ENCODE measurements at regions not wholly inside any gene's neighbourhood (a gene's known extent, or its start where the extent isn't known, plus 50 kb on each side); places are given as distances from the start of the nearest gene placed in this dataset.

DNA sequence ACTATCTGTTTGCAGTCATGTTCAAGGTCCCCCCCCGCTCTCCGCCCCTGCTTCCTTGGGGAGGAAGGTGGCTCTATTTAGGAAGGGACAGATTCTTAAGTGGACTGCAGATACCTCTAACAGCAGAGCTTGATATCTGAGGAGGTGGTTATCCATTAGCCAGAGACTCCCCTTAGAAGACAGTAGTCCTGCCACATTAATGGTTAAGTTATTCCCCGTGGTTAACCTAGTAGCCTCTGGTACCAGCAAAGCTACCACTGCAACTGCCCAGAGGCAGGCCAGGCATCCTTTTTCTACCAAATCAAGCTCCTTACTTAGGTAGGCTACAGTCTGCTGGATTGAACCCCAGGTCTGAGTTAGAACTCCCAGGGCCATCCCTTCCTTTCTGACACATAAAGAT is 162.1 kb upstream of the AVPR1A start:
- H3K27ac Mint-ChIP-seq = no peak overlapping the region
- Histone ChIP-seq H2AFZ (ENCODE audit: insufficient read depth, low read depth, low read length, poor library complexity, severe bottlenecking) (no peak overlapping the region), H3K9ac (ENCODE audit: low read length) (no peak overlapping the region), H3K4me3 (ENCODE audit: control extremely low read depth in 1 of 5, extremely low read depth in 1 of 5, insufficient read depth in 1 of 5, low read depth in 2 of 5, low read length in 4 of 5) (no peak overlapping the region), H3K79me2 (ENCODE audit: control insufficient read depth, insufficient read depth, low read length) (no peaks in the 10 kb centered on the region), H4K20me1 (ENCODE audit: control insufficient read depth, insufficient read depth, low read length, poor library complexity, severe bottlenecking) (no peaks in the 10 kb centered on the region), H3K9me3 (ENCODE audit: control extremely low read depth in 1 of 3, control insufficient read depth in 2 of 3, insufficient read depth in 1 of 3, low read length in 2 of 3) (peaks cover 0 to 5% (median 0%) of the 10 kb centered on the region in 3 donors), H3K27me3 (replicated peaks in 1 of 4; ENCODE audit: control extremely low read depth in 1 of 4, control insufficient read depth in 3 of 4, insufficient read depth in 4 of 4, low read length in 3 of 4) (no peaks in the 10 kb centered on the region), H3K36me3 (replicated peaks in 1 of 2; ENCODE audit: control extremely low read depth in 1 of 2, control insufficient read depth in 1 of 2, extremely low read depth in 1 of 2, insufficient read depth in 2 of 2, low read length in 1 of 2) (no peaks in the 10 kb centered on the region), H3K27ac (ENCODE audit: low read length in 2 of 2) (no peak overlapping the region), H3K4me1 (ENCODE audit: control insufficient read depth in 2 of 2, insufficient read depth in 2 of 2, low read length in 2 of 2) (no peaks in the 10 kb centered on the region), H3K4me2 (replicated peaks; ENCODE audit: low read depth, low read length, poor library complexity, severe bottlenecking) (no peak overlapping the region)
- TF ChIP-seq EZH2 (IDR thresholded peaks at IDR 0.05; ENCODE audit: borderline replicate concordance, insufficient read depth, low read depth, low read length, poor library complexity, severe bottlenecking) (no peak), CTCF (IDR thresholded peaks at IDR 0.05) (no peak)
- no peaks in the 10 kb centered on the region for H3K9me3 Mint-ChIP-seq (ENCODE audit: insufficient read depth)
- H3K4me1 Mint-ChIP-seq = no peaks in the 10 kb centered on the region
- intact Hi-C loops (cut with micrococcal nuclease) = no loop called here
- H3K27me3 Mint-ChIP-seq = no peaks in the 10 kb centered on the region
- H3K4me3 Mint-ChIP-seq = no peak overlapping the region
- ChIA-PET POLR2A (no interaction called here), CTCF (no interaction called here)
- DNase-seq (no peak), ATAC-seq (ENCODE audit: low read depth) (no peak)
- 100% methylated on average over 3 of the region's 3 CpGs for WGBS (ENCODE audit: insufficient coverage)

DNA sequence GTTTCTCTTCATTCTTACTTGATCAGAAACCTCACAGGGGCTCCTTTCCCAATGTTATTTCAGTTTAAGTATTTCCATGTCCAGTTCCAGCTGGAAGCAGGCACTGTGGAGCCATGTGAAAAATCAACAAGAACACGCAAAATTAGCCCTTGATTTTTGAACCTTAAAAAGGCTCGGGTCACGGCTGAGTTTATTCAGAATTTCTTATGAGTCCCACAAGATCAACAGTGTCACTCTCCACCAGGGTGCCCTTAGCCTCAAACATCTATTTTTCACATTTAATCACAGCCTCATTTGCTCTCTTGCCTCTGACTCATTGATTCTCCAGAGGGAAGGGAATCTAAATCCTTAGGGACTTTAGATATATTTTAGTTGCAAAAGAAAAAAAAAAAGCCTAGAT is 157.7 kb upstream of the AVPR1A start:
- no peaks in the 10 kb centered on the region for H3K4me1 ChIP-seq (ENCODE audit: control insufficient read depth in 2 of 2, insufficient read depth in 2 of 2, low read length in 2 of 2)
- no peak overlapping the region for H3K27ac ChIP-seq (ENCODE audit: low read length in 2 of 2)
- intact Hi-C loops (cut with micrococcal nuclease) = no loop called here
- TF ChIP-seq CTCF (IDR thresholded peaks at IDR 0.05) (no peak), EZH2 (IDR thresholded peaks at IDR 0.05; ENCODE audit: borderline replicate concordance, insufficient read depth, low read depth, low read length, poor library complexity, severe bottlenecking) (no peak)
- WGBS (ENCODE audit: insufficient coverage) = 94% methylated on average over 3 of the region's 3 CpGs
- ATAC-seq (ENCODE audit: low read depth) (no peak), DNase-seq (no peak)
- H3K36me3 ChIP-seq (replicated peaks in 1 of 2; ENCODE audit: control extremely low read depth in 1 of 2, control insufficient read depth in 1 of 2, extremely low read depth in 1 of 2, insufficient read depth in 2 of 2, low read length in 1 of 2) = no peaks in the 10 kb centered on the region
- H3K9me3 ChIP-seq (ENCODE audit: control extremely low read depth in 1 of 3, control insufficient read depth in 2 of 3, insufficient read depth in 1 of 3, low read length in 2 of 3) = peaks cover 0 to 5% (median 0%) of the 10 kb centered on the region in 3 donors
- no peak overlapping the region for H2AFZ ChIP-seq (ENCODE audit: insufficient read depth, low read depth, low read length, poor library complexity, severe bottlenecking)
- Mint-ChIP-seq H3K27ac (no peak overlapping the region), H3K9me3 (ENCODE audit: insufficient read depth) (no peaks in the 10 kb centered on the region), H3K27me3 (no peaks in the 10 kb centered on the region), H3K4me3 (no peak overlapping the region), H3K4me1 (no peaks in the 10 kb centered on the region)
- ChIA-PET CTCF (no interaction called here), POLR2A (no interaction called here)
- no peak overlapping the region for H3K4me2 ChIP-seq (replicated peaks; ENCODE audit: low read depth, low read length, poor library complexity, severe bottlenecking)
- no peaks in the 10 kb centered on the region for H3K27me3 ChIP-seq (replicated peaks in 1 of 4; ENCODE audit: control extremely low read depth in 1 of 4, control insufficient read depth in 3 of 4, insufficient read depth in 4 of 4, low read length in 3 of 4)
- no peak overlapping the region for H3K9ac ChIP-seq (ENCODE audit: low read length)
- H3K4me3 ChIP-seq (ENCODE audit: control extremely low read depth in 1 of 5, extremely low read depth in 1 of 5, insufficient read depth in 1 of 5, low read depth in 2 of 5, low read length in 4 of 5) = no peak overlapping the region
- H3K79me2 ChIP-seq (ENCODE audit: control insufficient read depth, insufficient read depth, low read length) = no peaks in the 10 kb centered on the region
- H4K20me1 ChIP-seq (ENCODE audit: control insufficient read depth, insufficient read depth, low read length, poor library complexity, severe bottlenecking) = no peaks in the 10 kb centered on the region

Measured in B cell (primary cell).